ENCODE measurements at regions not wholly inside any gene's neighbourhood (a gene's known extent, or its start where the extent isn't known, plus 50 kb on each side); places are given as distances from the start of the nearest gene placed in this dataset.

DNA sequence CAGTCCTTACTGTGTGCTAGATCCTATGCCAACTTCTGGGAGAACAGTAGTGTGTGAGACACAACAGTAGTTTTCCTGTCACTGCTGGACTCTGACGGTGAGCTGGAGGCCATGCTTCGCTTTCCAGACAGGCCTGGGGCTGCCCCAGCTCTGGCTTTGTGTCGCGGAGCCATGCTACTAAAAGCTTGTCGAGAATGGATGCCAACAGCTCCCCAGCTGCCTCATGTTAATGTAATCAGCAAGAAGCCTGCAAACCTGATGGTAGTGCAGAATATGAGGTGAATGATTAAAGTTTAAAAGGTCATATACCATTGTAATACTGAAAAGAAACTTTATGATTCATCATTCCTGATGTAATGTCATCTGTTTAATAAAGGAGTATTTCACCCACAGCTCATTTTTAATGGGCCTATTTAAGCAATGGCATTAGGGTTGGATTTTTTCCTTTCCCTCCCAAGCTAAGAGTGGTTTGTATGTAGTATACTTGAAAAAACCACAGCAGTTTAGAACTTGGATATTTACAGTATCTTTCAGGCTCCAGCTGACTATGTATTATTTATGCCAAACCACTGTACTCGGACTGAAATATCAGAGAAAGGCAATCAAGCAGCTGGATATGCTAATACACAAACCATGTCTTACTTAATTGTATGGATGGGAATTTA, 343.0 kb downstream of the NUF2 start:
- TF ChIP-seq, protein P1, sequence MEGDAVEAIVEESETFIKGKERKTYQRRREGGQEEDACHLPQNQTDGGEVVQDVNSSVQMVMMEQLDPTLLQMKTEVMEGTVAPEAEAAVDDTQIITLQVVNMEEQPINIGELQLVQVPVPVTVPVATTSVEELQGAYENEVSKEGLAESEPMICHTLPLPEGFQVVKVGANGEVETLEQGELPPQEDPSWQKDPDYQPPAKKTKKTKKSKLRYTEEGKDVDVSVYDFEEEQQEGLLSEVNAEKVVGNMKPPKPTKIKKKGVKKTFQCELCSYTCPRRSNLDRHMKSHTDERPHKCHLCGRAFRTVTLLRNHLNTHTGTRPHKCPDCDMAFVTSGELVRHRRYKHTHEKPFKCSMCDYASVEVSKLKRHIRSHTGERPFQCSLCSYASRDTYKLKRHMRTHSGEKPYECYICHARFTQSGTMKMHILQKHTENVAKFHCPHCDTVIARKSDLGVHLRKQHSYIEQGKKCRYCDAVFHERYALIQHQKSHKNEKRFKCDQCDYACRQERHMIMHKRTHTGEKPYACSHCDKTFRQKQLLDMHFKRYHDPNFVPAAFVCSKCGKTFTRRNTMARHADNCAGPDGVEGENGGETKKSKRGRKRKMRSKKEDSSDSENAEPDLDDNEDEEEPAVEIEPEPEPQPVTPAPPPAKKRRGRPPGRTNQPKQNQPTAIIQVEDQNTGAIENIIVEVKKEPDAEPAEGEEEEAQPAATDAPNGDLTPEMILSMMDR (IDR thresholded peaks at IDR 0.05) = no peak
- TF ChIP-seq TCF7L2 (IDR thresholded peaks at IDR 0.05; ENCODE audit: low read depth, low read length) = no peak
- TF ChIP-seq SIN3A (IDR thresholded peaks at IDR 0.05; ENCODE audit: borderline replicate concordance, insufficient read depth, low read depth, low read length) = no peak
